Glomerular visceral epithelial cell (primary cell): ENCODE measurements at regions not wholly inside any gene's neighbourhood (a gene's known extent, or its start where the extent isn't known, plus 50 kb on each side); places are given as distances from the start of the nearest gene placed in this dataset.

ENCODE experiments used
- DNase-seq: peaks from one replicate; pipeline ENCODE4 v3.0.0-alpha.2; 2016; ENCODE audit errors: extremely low spot score

DNA sequence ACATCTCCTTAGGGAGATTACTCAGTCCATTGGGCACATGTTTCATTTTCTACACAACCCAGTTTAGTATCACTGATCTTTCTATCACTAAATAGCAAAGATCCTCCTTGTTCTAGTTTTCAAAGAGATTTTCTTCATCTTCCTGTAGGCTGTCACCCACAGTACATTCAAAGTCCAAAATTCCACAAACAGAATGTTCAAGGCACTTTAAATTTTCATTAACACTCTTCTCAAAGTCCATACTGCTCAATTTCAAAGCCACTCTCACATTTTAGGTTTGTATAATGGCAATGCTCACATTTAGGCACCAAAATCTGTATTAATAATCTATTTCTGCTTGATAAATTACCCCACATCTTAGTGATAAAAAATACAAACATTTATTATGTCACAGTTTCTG lies 152.8 kb downstream of the FSIP2 start:
- no peak for DNase-seq

DNA sequence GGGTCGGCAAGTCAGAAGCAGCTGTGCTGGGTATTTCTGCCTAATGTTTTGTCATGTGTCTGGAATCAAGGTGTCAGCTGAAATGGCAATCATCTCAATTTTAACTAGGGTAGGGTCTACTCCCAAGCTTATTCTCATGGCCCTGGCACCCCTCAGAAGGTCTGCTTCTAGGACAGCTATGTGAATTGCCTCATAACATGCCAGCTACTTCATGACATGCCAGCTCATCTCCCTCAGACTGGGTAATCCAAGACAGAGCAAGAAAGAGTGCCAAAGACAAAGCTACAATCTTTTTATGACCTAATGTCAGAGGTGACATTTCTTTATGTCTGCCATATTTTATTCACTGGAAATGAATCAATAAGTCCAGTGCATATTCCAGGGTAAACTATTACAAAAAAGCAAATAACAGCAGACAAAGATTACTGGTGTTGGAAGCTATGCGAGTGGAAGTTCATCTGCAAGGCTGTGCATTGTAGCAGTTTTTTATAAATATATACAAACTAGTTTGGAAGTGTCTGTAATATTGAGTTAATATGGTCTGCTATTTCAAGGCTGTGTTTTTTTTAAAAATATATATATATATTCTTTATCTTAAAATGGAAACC lies 153.3 kb downstream of the FSIP2 start:
- DNase-seq = no peak

DNA sequence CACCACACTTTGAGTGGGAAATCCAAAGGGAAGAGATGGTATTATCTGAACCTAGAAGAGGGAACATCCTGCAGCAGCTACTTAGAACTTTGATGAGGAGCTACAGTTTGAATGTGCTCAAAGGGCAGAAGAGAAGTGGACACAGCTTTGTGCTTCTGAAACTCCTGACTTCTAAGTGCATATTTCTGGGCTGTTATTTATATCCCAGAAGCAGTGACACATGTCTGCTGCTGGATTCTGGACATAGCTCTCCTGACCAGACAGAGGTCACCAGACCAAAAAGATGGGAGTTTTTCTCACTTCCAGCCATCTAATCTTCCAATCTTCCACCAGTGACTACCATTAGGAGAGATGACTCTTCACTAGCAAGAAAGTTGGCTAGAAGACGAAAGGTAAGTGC lies 153.9 kb downstream of the FSIP2 start:
- DNase-seq = no peak

DNA sequence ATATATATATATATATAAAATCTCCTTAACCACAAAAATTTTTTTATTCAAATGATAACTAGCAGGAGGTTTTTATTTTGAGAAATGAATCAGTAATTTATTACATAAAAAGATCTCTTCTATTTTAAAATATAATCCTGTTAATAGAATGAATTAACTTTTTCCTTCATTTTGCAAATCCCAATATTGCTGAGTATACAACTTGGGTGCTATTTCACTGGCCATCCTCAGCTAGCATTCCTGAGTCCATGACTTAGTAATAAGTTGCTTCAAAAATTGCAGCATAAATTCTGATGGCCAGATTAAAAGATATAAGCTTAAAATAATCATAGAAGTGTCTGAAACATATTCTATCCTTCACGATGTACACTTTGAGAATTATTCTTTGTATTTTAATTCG lies 155.6 kb downstream of the FSIP2 start:
- no peak for DNase-seq

DNA sequence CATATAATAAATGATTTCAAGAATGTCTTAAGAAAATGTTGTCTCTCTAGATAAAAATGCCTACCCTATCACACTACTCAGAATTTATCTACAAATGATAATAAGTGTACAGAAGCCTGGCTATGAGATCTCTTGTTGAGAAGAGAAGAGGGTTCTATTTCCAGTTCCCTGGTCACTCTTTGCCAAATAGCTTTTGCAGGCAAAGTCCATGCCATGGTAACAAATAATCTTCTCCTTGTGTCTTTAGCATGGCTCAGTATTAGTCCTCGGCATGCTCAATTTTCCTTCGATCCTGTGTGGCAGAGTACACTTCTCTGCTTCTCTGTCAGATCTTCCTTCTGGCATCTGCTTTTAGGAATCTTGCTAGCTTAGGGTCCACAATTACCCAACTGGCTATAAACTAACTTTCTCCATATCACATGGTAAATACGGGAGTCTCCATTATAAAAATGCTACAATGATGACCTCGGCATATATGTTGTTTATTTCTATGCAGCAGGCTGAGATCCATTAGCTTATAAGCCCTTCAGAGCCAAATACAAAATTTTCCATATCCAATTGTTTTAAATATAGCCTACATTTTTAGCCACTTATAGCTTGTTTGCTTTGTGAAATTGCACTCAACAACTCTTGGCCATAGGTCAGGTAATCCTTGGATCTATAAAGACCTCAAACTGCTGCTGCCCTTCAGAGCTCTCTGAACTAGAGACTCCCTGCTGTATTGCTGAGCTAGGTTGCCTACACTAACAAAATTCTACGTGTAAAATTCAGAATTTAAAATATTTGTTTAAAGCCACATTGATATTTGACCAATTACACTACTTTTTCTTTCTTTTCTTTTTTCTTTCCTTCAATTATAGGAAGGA lies 157.5 kb downstream of the FSIP2 start:
- DNase-seq = no peak

DNA sequence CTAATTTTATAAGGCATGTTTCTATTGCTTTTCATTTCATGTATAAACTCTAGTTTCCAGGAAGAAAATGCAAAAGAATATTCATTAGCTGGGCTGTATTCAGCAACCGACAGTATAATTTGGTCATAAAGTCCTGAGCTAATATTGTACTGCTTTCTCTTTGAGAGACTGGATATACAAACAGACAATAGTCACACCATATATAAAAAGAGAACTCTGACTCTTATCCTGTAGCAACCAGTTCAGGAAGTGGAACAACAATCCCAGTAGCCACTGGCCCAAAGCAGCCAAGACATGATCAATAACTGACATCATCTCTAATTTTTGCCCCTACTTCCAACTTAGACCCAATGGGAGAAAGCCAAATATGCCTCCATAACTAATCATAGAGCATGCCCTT lies 160.8 kb downstream of the FSIP2 start:
- no peak for DNase-seq

DNA sequence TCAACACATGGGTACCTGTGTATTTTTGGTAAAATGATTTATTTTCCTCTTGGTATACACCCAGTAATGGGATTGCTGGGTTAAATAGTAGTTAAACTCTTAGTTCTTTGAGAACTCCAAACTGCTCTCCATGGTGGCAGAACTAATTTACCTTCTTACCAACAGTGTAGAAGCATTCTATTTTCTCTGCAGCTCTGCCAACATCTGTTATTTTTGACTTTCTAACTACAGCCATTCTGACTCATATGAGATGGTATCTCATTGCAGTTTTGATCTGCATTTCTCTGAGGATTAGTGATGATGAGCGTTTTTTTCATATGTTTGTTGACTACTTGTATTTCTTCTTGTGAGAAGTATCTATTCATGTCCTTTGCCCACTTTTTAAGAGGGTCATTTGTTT lies 180.6 kb downstream of the FSIP2 start:
- DNase-seq = no peak

DNA sequence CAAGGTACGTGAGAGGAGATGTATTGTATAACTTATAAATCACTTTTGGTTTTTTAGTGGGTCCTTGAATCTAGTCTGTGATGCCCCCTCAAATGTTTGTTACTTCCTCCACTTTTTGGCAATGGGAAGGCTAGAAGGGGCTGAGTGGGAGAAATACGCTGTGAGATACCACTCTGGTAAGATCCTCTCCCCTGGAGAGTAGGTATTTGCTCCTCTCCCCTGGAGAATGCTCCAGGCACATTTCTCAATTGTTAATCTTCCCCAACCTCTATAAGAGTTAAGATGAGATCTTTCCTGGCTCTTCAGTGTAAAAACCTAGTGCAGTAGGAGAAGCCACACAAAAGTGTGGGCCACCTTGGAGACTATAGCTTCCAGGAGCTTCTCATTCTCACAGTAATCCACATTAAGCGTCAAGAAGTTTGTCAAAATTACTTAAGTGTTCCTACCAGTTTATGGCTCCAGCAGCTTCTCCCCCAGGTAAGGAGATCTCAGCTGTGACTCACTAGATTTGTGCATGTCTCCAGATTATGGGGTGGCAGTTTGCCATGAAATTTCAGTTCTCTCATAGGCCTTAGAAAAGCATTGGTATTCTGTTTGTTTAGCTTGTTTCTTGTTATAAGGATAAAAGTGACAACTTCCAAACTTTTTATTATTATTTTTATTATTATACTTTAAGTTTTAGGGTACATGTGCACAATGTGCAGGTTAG lies 182.6 kb downstream of the FSIP2 start:
- no peak for DNase-seq

DNA sequence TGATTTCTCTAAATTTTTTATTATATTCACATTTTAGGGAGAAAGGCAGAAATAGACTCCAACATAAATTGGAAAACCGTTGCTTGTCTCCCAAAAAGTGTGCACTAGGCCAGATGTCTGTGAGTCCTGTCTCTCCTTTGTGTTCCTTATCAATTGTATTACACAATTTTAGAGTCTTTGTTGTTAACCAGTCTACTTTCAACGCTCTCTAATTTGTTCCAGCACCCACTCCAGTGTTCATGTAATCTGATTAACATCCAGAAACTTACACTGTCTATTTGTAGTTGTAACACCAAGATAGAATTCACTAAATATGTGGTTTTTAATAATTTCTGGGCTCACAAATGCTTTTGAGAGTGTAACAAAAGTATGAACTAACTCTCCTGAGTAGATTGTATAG lies 195.6 kb downstream of the FSIP2 start:
- DNase-seq = no peak

DNA sequence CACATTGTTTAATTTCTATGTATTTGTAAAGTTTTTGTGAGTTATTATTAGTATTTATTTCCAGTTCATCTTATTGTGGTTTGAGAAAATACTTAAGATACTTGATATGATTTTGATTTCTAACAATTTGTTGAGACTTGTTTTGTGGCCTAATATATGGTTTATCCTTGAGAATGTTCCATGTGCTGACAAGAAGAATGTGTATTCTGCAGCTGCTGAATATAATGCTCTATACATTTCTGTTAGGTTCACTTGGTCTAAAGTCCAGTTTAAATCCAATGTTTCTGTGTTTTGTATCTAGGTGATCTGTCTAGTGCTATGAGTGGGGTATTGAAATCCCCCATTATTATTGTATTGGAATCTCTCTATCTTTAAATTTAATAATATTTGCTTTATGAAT lies 201.3 kb downstream of the FSIP2 start:
- no peak for DNase-seq

DNA sequence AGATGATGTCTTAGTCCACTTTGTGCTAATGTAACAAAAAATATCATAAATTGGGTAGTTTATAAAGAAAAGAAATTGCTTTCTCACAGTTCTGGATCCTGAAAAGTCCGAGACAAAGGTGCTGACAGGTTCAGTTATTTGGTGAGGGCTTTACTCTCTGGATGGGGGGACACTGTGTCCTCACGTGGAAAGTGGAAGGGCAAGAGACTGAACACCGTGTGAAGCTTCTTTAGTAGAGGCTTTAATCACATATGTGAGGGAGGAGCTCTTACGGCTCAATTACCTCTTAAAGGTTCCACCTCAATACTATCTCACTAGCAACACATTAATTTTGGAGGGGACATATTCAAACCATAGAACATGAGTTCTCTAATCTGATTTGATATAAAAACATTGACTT lies 204.3 kb downstream of the FSIP2 start:
- no peak for DNase-seq

DNA sequence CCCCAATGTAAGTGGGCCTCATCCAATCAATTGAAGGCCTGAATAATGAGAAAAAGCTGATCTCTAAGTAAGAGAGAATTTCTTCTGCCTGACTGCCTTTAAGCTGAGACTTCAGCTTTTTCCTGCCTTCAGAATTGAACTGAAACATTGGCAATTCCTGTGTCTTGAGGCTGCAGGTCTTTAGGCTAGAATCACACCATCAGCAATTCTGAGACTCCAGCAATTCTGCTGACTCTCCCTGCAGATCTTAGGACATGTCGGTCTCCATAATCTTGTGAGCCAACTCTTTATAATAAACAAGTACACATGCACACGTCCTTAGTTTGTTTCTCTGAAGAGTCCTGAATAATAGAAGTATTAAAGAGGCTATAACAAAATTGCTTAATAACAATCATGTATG lies 209.1 kb downstream of the FSIP2 start:
- DNase-seq = no peak

DNA sequence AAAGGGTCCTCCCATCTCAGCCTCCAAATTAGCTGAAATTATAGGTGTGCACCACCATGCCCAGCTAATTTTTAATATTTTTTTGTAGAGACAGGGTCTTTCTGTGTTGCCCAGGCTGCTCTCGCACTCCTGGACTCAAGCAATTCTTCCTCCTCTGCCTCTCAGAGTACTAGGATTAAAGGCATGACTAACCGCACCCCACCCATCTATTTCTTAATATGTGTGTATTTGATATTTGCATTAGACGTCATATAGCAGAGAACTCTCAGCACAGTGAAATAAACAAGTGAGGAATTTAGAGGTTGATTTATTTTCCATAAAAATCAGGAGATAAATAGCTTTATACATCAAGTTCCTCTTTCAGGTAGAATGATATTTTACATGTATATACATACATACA lies 213.5 kb downstream of the FSIP2 start:
- no peak for DNase-seq

DNA sequence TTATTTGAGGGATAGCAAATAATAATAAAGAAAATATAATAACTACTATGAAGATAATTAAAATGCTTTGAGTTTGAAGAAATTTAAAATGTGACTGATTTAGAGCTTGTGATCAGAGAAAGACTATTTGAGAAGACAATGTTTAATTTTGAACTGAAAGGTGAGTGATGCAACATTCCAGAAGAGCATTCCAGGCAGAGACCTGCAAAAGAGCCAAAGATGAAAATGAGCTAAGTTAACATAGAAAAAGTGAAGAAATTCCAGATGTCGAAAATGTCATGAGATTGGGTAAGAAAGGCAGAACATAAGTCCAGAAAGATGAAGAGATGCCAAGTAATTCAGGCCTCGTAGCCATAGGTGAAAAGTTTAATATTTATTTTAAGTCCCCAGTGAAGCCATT lies 215.8 kb downstream of the FSIP2 start:
- DNase-seq = no peak

DNA sequence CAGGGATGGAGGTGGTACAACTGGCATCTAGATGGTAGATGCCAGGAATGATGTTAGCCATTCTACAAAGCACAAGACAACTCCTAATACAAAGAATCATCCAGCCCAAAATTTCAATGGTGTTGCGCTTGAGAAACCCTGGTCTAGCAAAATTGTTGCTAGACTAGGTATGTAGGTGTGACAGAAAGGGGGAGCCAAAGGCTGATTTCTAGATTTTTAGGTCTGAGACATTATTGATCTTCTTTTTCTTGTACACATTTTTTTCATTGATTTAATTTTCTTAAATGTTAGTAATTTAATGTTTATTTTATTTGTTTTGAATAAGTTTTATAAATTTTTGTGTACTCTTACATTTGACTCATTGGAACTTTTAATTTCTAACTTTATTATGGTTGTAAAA lies 216.4 kb downstream of the FSIP2 start:
- DNase-seq = no peak

DNA sequence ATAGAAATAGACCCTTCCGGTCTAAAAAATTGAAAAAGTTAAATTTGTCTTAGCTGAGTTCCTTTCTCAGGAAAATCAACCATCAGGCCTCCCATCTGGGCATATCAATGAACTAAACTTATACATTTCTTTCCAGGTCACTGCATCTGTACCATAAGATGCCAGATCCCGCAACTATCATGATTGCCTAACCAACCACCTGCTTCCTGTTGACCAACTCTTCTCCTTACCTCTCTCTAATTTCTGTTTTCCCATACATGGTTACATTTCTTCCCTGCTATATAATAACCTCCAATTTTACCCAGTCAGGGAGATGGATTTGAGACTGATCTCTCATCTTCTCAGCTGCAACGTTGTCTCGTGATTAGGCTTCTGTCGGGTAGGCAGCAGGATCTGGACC lies 228.7 kb downstream of the FSIP2 start:
- no peak for DNase-seq

DNA sequence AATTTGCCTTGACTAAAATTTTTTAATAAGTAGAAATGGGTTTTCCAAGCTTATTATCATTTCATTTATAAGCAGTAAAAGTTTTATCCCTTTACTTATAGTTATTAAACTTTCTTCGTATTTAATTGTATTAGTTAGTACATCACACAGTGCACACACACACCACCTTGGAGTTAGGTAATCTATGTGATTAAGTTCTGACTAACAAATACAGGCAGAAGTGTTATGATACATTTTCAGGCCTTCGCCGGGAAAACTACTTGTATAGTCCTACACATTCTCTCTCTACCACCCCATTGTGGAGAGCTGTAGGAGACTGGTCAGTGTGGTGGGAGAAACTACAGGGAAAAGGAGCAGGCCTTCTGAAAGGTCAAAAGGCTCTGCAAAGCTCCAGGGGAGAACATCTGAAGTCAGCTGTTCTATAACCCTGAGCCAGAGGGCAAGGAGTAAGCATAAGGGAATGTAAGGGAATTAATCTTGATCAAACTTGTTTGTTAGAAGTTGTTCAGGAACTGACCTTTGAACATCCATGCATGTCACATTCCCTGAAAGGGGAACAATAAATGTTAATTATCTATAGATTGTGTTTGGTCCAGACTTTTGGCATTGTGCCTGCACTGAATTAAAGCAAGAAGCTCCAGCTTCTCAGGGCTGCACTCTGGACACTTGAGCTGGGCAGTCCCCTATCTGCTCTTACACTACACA lies 231.7 kb downstream of the FSIP2 start:
- DNase-seq = no peak

DNA sequence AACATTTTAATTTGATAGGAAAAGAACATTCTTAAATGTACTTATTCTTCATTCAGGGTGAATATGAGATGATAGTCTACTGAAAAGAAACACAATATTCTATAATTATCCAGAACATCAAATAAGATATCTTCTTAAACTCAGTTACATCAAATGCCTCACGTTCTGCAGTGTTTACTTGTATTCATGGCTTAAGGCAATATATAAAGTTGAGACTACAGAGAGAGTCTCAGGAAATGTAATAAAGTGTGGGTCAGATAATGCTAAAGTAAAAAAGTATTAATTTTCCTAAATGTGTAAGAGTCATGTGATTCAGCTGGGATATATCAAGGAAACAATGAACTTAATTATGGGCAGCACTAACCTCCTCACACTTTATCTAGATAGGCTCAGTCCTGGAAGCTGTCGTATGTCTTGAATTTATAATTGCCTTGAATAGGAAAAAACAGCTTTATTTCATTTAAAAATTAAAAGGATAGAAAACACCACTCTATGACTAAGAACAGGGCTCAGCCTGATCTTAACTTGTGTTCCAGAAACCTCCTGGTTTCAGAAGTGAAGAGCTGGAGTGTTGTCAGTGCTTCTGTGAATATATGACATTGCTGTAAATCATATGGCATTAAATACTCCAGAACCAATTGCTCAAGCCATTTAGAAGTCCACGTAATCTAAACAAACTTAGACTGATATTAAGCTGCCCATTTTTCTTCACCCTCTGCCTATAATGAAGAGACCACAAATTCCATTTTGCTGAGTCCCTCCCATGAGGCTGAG lies 240.2 kb downstream of the FSIP2 start:
- no peak for DNase-seq

DNA sequence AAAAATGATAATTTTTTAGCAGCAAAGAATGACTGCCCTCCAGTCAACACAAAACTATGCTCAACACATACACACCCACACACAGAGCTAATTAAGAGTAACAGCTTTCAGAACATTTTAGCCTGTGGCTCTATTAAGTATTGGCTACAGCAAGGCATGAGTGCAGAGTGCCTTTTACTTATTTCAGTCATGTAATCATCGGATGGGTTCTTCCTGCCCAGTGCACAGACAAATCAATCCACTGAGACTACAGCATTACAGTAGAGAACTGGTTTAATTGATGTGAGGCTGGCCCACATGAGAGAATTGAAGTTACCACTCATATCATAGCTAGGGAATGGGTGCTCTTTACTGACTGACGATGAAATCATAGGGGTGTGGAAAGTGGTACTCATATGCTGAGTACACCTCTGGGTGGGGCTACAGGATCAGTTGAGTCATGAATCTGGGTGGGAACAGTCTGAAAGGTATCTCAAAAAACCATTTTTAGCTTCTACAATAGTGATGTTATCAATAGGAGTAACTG lies 241.0 kb downstream of the FSIP2 start:
- no peak for DNase-seq

DNA sequence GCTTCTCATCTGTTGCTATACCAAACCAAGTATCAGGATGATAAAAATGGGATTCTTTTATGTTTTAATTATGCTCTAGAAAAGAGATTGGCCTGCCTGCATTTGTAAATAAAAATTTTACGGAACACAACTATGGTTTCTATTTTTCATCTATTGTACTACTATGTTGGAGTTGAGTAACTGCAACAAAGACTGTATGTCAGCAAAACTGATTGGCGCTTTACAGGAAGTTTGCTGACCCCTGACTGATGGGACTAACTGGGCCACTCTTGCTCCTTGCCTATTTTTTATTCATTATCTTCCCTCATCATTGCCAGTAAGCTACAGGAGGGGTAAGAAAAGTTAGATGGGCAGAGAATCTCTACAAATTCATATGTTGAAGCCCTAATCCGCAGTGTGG lies 242.3 kb downstream of the FSIP2 start:
- DNase-seq = no peak

DNA sequence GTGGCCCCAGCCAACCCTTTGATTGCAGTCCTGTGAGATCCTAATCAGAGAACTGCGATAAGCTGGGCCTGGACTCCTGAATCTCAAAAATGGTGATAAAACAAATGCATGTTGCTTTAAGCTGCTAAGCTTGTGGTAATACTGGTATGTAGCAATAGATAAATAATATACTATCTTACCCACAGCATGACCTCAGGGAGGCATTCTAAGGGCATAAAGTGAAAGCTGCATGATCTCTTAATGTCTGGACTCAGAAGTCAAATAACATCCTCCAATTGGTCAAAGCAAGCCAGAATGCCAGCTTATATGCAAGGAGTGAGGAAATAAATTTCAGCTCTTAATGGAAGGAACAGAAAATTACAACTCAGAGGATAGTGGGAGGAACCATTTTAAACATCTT lies 246.1 kb downstream of the FSIP2 start:
- DNase-seq = peak; percentile 35
